ENCODE measurements at regions not wholly inside any gene's neighbourhood (a gene's known extent, or its start where the extent isn't known, plus 50 kb on each side); places are given as distances from the start of the nearest gene placed in this dataset.

DNA sequence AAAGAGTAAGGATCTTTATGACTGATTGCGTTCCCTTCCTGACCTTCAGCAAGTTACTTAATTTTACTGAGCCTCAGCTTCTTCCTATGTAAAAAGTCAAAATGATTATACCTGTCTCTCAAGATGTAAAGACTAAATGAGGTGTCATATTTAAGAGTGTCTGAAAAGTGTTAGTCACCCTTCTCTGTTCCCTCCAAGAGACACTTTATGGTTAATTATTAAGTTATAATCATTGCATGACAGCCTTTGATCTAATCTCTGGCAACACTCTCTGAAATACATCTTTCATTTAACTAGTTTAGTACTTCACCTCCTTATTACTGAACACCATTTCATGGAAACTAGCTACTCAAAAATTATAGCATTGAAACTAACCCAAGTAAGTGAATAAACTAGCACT is 54.8 kb downstream of the BMAL2 start:
- no peak for DNase-seq
- H3K27me3 Mint-ChIP-seq (ENCODE audit: unreplicated experiment), result no peaks in the 10 kb centered on the region
- intact Hi-C loops (cut with micrococcal nuclease; ENCODE audit: unreplicated experiment), result no loop called here
- H3K9me3 Mint-ChIP-seq (ENCODE audit: low read depth, unreplicated experiment), result no peaks in the 10 kb centered on the region
- BruUV-seq (replicated peaks), result no TSS peak
- H3K4me1 Mint-ChIP-seq (ENCODE audit: low read depth, unreplicated experiment), result peaks cover 22% of the 10 kb centered on the region
- H3K36me3 Mint-ChIP-seq (ENCODE audit: insufficient read depth, unreplicated experiment), result peaks cover 26% of the 10 kb centered on the region
- CTCF ChIA-PET, result no interaction called here
- H3K27ac Mint-ChIP-seq (ENCODE audit: unreplicated experiment), result no peak overlapping the region
- TF ChIP-seq, protein P1, sequence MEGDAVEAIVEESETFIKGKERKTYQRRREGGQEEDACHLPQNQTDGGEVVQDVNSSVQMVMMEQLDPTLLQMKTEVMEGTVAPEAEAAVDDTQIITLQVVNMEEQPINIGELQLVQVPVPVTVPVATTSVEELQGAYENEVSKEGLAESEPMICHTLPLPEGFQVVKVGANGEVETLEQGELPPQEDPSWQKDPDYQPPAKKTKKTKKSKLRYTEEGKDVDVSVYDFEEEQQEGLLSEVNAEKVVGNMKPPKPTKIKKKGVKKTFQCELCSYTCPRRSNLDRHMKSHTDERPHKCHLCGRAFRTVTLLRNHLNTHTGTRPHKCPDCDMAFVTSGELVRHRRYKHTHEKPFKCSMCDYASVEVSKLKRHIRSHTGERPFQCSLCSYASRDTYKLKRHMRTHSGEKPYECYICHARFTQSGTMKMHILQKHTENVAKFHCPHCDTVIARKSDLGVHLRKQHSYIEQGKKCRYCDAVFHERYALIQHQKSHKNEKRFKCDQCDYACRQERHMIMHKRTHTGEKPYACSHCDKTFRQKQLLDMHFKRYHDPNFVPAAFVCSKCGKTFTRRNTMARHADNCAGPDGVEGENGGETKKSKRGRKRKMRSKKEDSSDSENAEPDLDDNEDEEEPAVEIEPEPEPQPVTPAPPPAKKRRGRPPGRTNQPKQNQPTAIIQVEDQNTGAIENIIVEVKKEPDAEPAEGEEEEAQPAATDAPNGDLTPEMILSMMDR (IDR thresholded peaks at IDR 0.05; ENCODE audit: unreplicated experiment), result no peak
- no peak overlapping the region for H3K4me3 Mint-ChIP-seq (ENCODE audit: low read depth, unreplicated experiment)

DNA sequence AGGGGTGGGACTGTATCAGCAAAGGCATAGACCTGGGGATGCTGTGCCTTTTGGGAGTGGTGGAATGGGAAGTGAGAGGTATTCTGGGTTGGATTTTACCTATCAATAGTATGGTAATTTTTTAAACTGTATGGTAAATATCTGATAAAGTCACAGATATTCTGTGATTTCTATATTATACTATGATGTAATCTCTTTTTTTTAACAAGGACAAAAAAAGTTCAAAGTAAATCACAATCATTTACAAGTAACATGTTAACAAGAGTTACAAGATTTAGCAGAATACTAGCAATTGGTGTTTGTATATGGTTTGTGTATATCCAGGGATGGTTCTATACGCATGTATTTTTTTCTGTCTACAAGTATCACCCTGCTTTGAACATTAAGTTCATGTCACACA is 56.0 kb downstream of the BMAL2 start:
- CTCF ChIA-PET, result no interaction called here
- Mint-ChIP-seq H3K4me1 (ENCODE audit: low read depth, unreplicated experiment) (peaks cover 16% of the 10 kb centered on the region), H3K36me3 (ENCODE audit: insufficient read depth, unreplicated experiment) (peaks cover 23% of the 10 kb centered on the region), H3K27me3 (ENCODE audit: unreplicated experiment) (no peaks in the 10 kb centered on the region), H3K4me3 (ENCODE audit: low read depth, unreplicated experiment) (no peak overlapping the region), H3K9me3 (ENCODE audit: low read depth, unreplicated experiment) (no peaks in the 10 kb centered on the region), H3K27ac (ENCODE audit: unreplicated experiment) (peak overlapping the region; percentile 48)
- TF ChIP-seq, protein P1 (IDR thresholded peaks at IDR 0.05; ENCODE audit: unreplicated experiment), result no peak
- intact Hi-C loops (cut with micrococcal nuclease; ENCODE audit: unreplicated experiment), result no loop called here
- DNase-seq, result no peak
- no TSS peak for BruUV-seq (replicated peaks)

DNA sequence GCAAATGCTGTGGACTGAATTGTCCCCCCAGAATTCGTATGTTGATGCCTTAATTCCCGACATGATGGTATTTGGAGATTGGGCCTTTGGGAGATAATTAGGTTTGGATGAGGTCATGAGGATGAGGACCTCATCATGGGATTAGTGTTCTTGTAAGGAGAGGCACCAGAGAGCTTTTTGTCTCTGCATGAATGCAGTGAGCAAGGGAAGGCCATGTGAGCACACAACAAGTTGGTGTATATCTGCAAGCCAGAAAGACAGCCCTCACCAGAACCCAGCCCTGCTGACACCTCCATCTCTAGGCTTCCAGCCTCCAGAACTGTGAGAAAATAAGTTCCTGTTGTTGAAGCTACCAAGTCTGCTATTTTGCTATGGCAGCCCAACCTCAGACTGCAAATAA is 51.9 kb upstream of the SMCO2 start:
- TF ChIP-seq, protein P1 (IDR thresholded peaks at IDR 0.05; ENCODE audit: unreplicated experiment), result no peak
- no peak for DNase-seq
- H3K27ac Mint-ChIP-seq (ENCODE audit: unreplicated experiment), result no peak overlapping the region
- no TSS peak for BruUV-seq (replicated peaks)
- CTCF ChIA-PET, result no interaction called here
- no peak overlapping the region for H3K4me3 Mint-ChIP-seq (ENCODE audit: low read depth, unreplicated experiment)
- intact Hi-C loops (cut with micrococcal nuclease; ENCODE audit: unreplicated experiment), result no loop called here
- peaks cover 10% of the 10 kb centered on the region for H3K36me3 Mint-ChIP-seq (ENCODE audit: insufficient read depth, unreplicated experiment)
- H3K9me3 Mint-ChIP-seq (ENCODE audit: low read depth, unreplicated experiment), result no peaks in the 10 kb centered on the region
- no peaks in the 10 kb centered on the region for H3K4me1 Mint-ChIP-seq (ENCODE audit: low read depth, unreplicated experiment)
- H3K27me3 Mint-ChIP-seq (ENCODE audit: unreplicated experiment), result no peaks in the 10 kb centered on the region

DNA sequence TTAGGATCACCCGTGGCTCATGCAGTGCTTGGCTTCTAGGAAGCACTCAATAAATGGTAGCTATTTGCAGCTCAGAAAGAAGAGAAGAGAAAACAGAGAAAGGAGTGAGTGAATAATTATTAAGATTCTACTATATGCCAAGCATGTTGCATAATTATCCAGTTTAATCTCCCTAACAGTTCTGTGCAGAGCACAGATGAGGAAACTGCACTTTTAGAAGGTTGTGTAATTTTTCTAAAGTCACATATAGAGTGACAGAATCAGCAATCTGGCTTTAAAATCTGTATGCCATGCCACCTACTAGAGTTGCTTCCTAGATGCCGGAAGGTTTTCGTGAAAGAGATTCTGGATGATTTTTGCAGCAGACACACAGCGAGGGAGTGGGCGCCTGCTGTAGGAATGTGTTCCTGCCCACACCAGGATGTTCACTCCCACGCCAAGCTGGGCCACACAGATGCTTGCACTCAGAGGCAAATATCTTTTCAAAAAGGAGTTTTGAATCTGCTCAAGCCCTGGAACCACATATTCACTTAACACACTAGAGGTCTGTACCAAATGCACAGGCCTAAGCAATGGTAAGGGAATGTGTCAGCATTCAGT is 50.2 kb upstream of the SMCO2 start:
- Mint-ChIP-seq H3K27ac (ENCODE audit: unreplicated experiment) (no peak overlapping the region), H3K9me3 (ENCODE audit: low read depth, unreplicated experiment) (no peaks in the 10 kb centered on the region), H3K4me3 (ENCODE audit: low read depth, unreplicated experiment) (no peak overlapping the region), H3K4me1 (ENCODE audit: low read depth, unreplicated experiment) (no peaks in the 10 kb centered on the region), H3K36me3 (ENCODE audit: insufficient read depth, unreplicated experiment) (no peaks in the 10 kb centered on the region), H3K27me3 (ENCODE audit: unreplicated experiment) (no peaks in the 10 kb centered on the region)
- intact Hi-C loops (cut with micrococcal nuclease; ENCODE audit: unreplicated experiment), result no loop called here
- CTCF ChIA-PET, result no interaction called here
- BruUV-seq (replicated peaks), result no TSS peak
- TF ChIP-seq, protein P1 (IDR thresholded peaks at IDR 0.05; ENCODE audit: unreplicated experiment), result no peak
- no peak for DNase-seq
